Left renal pelvis (tissue), 4 donors: ENCODE measurements at regions not wholly inside any gene's neighbourhood (a gene's known extent, or its start where the extent isn't known, plus 50 kb on each side); places are given as distances from the start of the nearest gene placed in this dataset.
A peak's percentile ranks its signal among the peaks of the same experiment; 100 is the strongest.
"Not testable (repeated sequence)": the region's sequence is repeated elsewhere in the genome, so short reads cannot be mapped to it uniquely, and the experiment has no call there.

Source experiments
- DNase-seq, 4 donors: peaks; one replicate each; pipeline ENCODE4 v3.0.0-alpha.2; 2013; ENCODE audit warnings: low read depth in 4 of 4, low spot score in 3 of 4

GRCh38 chr4:120005527-120005926 is 61.1 kb downstream of the MAD2L1 start:
- no peak for DNase-seq

- DNase-seq: no peak
These were observed 61.6 kb downstream of the MAD2L1 start for GRCh38 chr4:120005076-120005475.

- DNase-seq: no peak
These were observed 62.6 kb downstream of the MAD2L1 start for GRCh38 chr4:120004054-120004453.

- no peak for DNase-seq
These were observed 63.5 kb downstream of the MAD2L1 start for GRCh38 chr4:120003193-120003592.

GRCh38 chr4:120001850-120002249 is 64.8 kb downstream of the MAD2L1 start:
- no peak for DNase-seq

- no peak for DNase-seq
These were observed 65.9 kb downstream of the MAD2L1 start for GRCh38 chr4:120000591-120001296.

GRCh38 chr4:119996024-119996423 is 70.6 kb downstream of the MAD2L1 start:
- not testable (repeated sequence) for DNase-seq

- DNase-seq: no peak
These were observed 81.7 kb downstream of the MAD2L1 start for GRCh38 chr4:119984996-119985395.

GRCh38 chr4:119982756-119983155 is 83.9 kb downstream of the MAD2L1 start:
- peak in 1 of 4 donors; percentile 10 for DNase-seq

GRCh38 chr4:119980456-119980855 is 86.2 kb downstream of the MAD2L1 start:
- DNase-seq: no peak

- DNase-seq: no peak
These were observed 89.3 kb downstream of the MAD2L1 start for GRCh38 chr4:119977076-119977940.

- DNase-seq: peak in 2 of 4 donors; percentile 26 to 50
These were observed 95.1 kb downstream of the MAD2L1 start for GRCh38 chr4:119971431-119972084.

- DNase-seq: no peak
These were observed 104.0 kb downstream of the MAD2L1 start for GRCh38 chr4:119962631-119963030.

- DNase-seq: no peak
These were observed 107.7 kb downstream of the MAD2L1 start for GRCh38 chr4:119958983-119959382.

GRCh38 chr4:119955256-119955655 is 111.4 kb downstream of the MAD2L1 start:
- DNase-seq: no peak

- DNase-seq: not testable (repeated sequence)
These were observed 112.2 kb downstream of the MAD2L1 start for GRCh38 chr4:119954487-119954886.

GRCh38 chr4:119946359-119946758 is 120.3 kb downstream of the MAD2L1 start:
- DNase-seq: no peak

- DNase-seq: no peak
These were observed 123.8 kb downstream of the MAD2L1 start for GRCh38 chr4:119942806-119943205.

- DNase-seq: no peak
These were observed 126.1 kb downstream of the MAD2L1 start for GRCh38 chr4:119940557-119940956.

- no peak for DNase-seq
These were observed 127.3 kb downstream of the MAD2L1 start for GRCh38 chr4:119939071-119939995.
